HepG2 (cell line): ENCODE measurements at regions not wholly inside any gene's neighbourhood (a gene's known extent, or its start where the extent isn't known, plus 50 kb on each side); places are given as distances from the start of the nearest gene placed in this dataset.

Experiments used
- ATAC-seq: fragments of 200-7000 bp; cut with Tn5 transposase; 3 replicates; pipeline ENCODE4 v1.9.1; 2020; ENCODE audit warnings: mild to moderate bottlenecking, moderate library complexity
- BruUV-seq: library from RNA; stranded (reverse); fragments of 400-500 nt; replicated peaks from 2 replicates; lab custom pipeline; 2021; lab: Mats Ljungman, UMichigan
- CTCF ChIA-PET: fragments of 300-600 bp; formaldehyde crosslinking; extraction: SDS; loops from one replicate; lab custom pipeline; 2021; ENCODE audit warnings: low total read pairs, inconsistent platforms, low intra/inter-chr PET ratio; lab: Yijun Ruan, JAX
- POLR2A ChIA-PET: fragments of 350-600 bp; sonication (Branson Sonifier 250); formaldehyde crosslinking; loops from one replicate; lab custom pipeline; 2020; ENCODE audit warnings: antibody characterized with exemption, inconsistent platforms; lab: Yijun Ruan, JAX
- DNase-seq: peaks from one replicate; pipeline ENCODE4 v3.0.0-alpha.2; 2015; ENCODE audit warnings: low spot score
- FAIRE-seq: peaks from 3 replicates; lab custom pipeline; 2011; peaks lifted over from hg19 to GRCh38; lab: Jason Lieb, UNC
- H2AFZ ChIP-seq: one replicate; pipeline ENCODE4 v1.6.1; 2011; ENCODE audit warnings: low read length, inconsistent platforms
- H3K27ac ChIP-seq: fragments of 300-600 bp; 3 replicates; pipeline ENCODE4 v1.8.0; 2011; ENCODE audit warnings: mixed run types, mild to moderate bottlenecking, mixed read lengths, low read length, inconsistent platforms; ENCODE audit not compliant: insufficient read depth; ENCODE audit errors: extremely low read length
- H3K27me3 ChIP-seq, 2 experiments: fragments of 200-600 bp in 1 of 2; 2 replicates in 1 of 2; 3 replicates in 1 of 2; pipeline versions ENCODE4 v1.6.0 to v1.8.0; 2011; ENCODE audit warnings: low read length in 2 of 2, mild to moderate bottlenecking in 2 of 2, moderate library complexity in 2 of 2, inconsistent platforms in 1 of 2; ENCODE audit not compliant: insufficient read depth in 2 of 2, control insufficient read depth in 1 of 2
- H3K36me3 ChIP-seq, 2 experiments: fragments of 200-600 bp in 1 of 2; replicated peaks in 1 of 2; 2 replicates in 1 of 2; 3 replicates in 1 of 2; pipeline versions ENCODE4 v1.5.1 to v1.8.0; 2011; ENCODE audit warnings: low read length in 2 of 2, inconsistent platforms in 1 of 2; ENCODE audit not compliant: insufficient read depth in 2 of 2, control insufficient read depth in 1 of 2
- H3K4me1 ChIP-seq: 2 replicates; pipeline ENCODE4 v1.5.1; 2012; ENCODE audit warnings: low read length, inconsistent platforms; ENCODE audit not compliant: insufficient read depth
- H3K4me2 ChIP-seq: 2 replicates; pipeline ENCODE4 v1.6.0; 2011; ENCODE audit warnings: low read depth, low read length, inconsistent platforms
- H3K4me3 ChIP-seq, 3 experiments: fragments of 200-600 bp in 1 of 3; sonication (generic), shearing (Covaris generic) in 1 of 3; replicated peaks in 1 of 3; 2 replicates each; pipeline ENCODE4 v1.5.1; 2011 to 2016; ENCODE audit warnings: low read length in 3 of 3, inconsistent platforms in 2 of 3, low read depth in 2 of 3, mild to moderate bottlenecking in 2 of 3, control low read depth in 1 of 3, mixed read lengths in 1 of 3; ENCODE audit not compliant: insufficient read depth in 1 of 3
- H3K79me2 ChIP-seq: one replicate; pipeline ENCODE4 v1.6.1; 2011; ENCODE audit warnings: low read length, inconsistent platforms; ENCODE audit not compliant: insufficient read depth
- H3K9ac ChIP-seq: 2 replicates; pipeline ENCODE4 v1.6.0; 2011; ENCODE audit warnings: mild to moderate bottlenecking, low read depth, low read length, inconsistent platforms; ENCODE audit not compliant: insufficient read depth
- H3K9me3 ChIP-seq: 2 replicates; pipeline ENCODE4 v1.5.1; 2012; ENCODE audit warnings: mild to moderate bottlenecking, low read length
- H4K20me1 ChIP-seq: 2 replicates; pipeline ENCODE4 v1.6.0; 2011; ENCODE audit warnings: inconsistent platforms, mild to moderate bottlenecking, low read length, moderate library complexity; ENCODE audit not compliant: insufficient read depth
- ERF ChIP-seq: IDR thresholded peaks from 2 replicates; pipeline ENCODE4 v1.6.1; 2018; ENCODE audit warnings: missing biosample characterization, missing genetic modification reagents
- KDM2A ChIP-seq: sonication (generic); formaldehyde crosslinking; IDR thresholded peaks from 2 replicates; pipeline ENCODE4 v1.4.0; 2020; ENCODE audit warnings: low read depth, missing genetic modification reagents, borderline replicate concordance
- KMT2A ChIP-seq: sonication (generic); formaldehyde crosslinking; IDR thresholded peaks from 2 replicates; pipeline ENCODE4 v1.4.0; 2020; ENCODE audit warnings: missing genetic modification reagents
- ZNF441 ChIP-seq: sonication (generic); formaldehyde crosslinking; IDR thresholded peaks from 2 replicates; pipeline ENCODE4 v1.7.0; 2021; ENCODE audit warnings: missing genetic modification reagents, borderline replicate concordance
- ZNF558 ChIP-seq: sonication (generic); formaldehyde crosslinking; IDR thresholded peaks from 2 replicates; pipeline ENCODE4 v1.9.0; 2022; ENCODE audit warnings: mild to moderate bottlenecking, missing genetic modification reagents, borderline replicate concordance
- ZNF572 ChIP-seq: sonication (generic); formaldehyde crosslinking; IDR thresholded peaks from 2 replicates; pipeline ENCODE4 v1.5.1; 2020; ENCODE audit warnings: mild to moderate bottlenecking, missing genetic modification reagents
- ZNF747 ChIP-seq: sonication (generic); formaldehyde crosslinking; IDR thresholded peaks from 2 replicates; pipeline ENCODE4 v1.8.1; 2023; ENCODE audit warnings: missing genetic modification reagents, mild to moderate bottlenecking, borderline replicate concordance
- ZSCAN25 ChIP-seq: sonication (generic); formaldehyde crosslinking; IDR thresholded peaks from 2 replicates; pipeline ENCODE4 v1.8.0; 2022; ENCODE audit warnings: mild to moderate bottlenecking, missing genetic modification reagents
- WGBS: methylation state at CpG from one replicate; pipeline ENCODE4 v1.1.6; 2017; ENCODE audit warnings: low lambda C conversion rate; 5-methylcytosine and 5-hydroxymethylcytosine counted together
- in situ Hi-C: cut with HindIII; loops from 2 replicates; pipeline ENCODE4 v1.10.0; 2017; ENCODE audit warnings: low pct_unique_long_range_greater_than_20kb; ENCODE audit not compliant: extremely low pct_ligation_motif_present
- intact Hi-C: fragments of 100-400 bp; cut with micrococcal nuclease; formaldehyde crosslinking; loops from one replicate; pipeline ENCODE4 v1.10.0; 2022; ENCODE audit not compliant: unreplicated experiment
- TF ChIP-seq, protein P1 (sequence below), 2 experiments: sonication (generic) in 1 of 2; formaldehyde crosslinking in 1 of 2; IDR thresholded peaks; 2 replicates each; pipeline versions ENCODE4 v1.4.0 to v1.6.1; 2018 to 2020; ENCODE audit warnings: missing genetic modification reagents in 2 of 2, borderline replicate concordance in 1 of 2, low read depth in 1 of 2, mild to moderate bottlenecking in 1 of 2, missing biosample characterization in 1 of 2
- TF ChIP-seq, protein P2 (sequence below): sonication (generic); formaldehyde crosslinking; IDR thresholded peaks from 2 replicates; pipeline ENCODE4 v1.5.0; 2020; ENCODE audit warnings: missing genetic modification reagents
- TF ChIP-seq, protein P3 (sequence below): sonication (generic); formaldehyde crosslinking; IDR thresholded peaks from 2 replicates; pipeline ENCODE4 v1.9.0; 2021; ENCODE audit warnings: missing genetic modification reagents, borderline replicate concordance

DNA sequence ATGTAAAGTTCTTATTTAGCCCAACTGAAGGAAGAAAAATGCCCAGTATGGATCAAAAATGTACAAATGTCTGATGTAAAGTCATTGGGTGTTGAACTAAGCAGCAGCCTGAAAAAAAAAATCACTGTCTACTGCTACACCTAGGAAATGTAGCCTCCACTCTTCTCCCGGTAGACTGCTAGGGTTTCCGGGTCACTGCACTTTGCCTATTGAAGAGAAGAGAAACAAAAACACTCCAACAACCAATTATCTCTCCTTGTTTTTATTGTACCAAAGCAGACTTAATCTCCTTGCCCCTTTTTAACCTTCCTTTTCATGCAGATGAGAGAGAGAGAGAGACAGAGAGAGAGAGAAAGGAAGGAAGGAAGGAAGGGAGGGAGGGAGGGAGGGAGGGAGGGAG, 140.2 kb upstream of the SETMAR start:
- Histone ChIP-seq H3K36me3 (no peaks in the 10 kb centered on the region), H3K9ac (no peak overlapping the region), H3K27ac (no peak overlapping the region), H3K27me3 (no peaks in the 10 kb centered on the region), H3K79me2 (no peaks in the 10 kb centered on the region), H4K20me1 (no peaks in the 10 kb centered on the region), H3K4me1 (no peaks in the 10 kb centered on the region), H3K9me3 (no peaks in the 10 kb centered on the region), H3K4me3 (no peak overlapping the region), H2AFZ (no peak overlapping the region), H3K4me2 (no peak overlapping the region)
- FAIRE-seq (no peak), ATAC-seq (no peak), DNase-seq (no peak)
- TF ChIP-seq ERF (no peak), ZSCAN25 (CRISPR knock-in tag) (no peak), ZNF441 (no peak), ZNF572 (CRISPR knock-in tag) (no peak), ZNF747 (CRISPR knock-in tag) (no peak), KMT2A (CRISPR knock-in tag) (no peak), KDM2A (CRISPR knock-in tag) (no peak), ZNF558 (CRISPR knock-in tag) (no peak)
- TF ChIP-seq, protein P1, sequence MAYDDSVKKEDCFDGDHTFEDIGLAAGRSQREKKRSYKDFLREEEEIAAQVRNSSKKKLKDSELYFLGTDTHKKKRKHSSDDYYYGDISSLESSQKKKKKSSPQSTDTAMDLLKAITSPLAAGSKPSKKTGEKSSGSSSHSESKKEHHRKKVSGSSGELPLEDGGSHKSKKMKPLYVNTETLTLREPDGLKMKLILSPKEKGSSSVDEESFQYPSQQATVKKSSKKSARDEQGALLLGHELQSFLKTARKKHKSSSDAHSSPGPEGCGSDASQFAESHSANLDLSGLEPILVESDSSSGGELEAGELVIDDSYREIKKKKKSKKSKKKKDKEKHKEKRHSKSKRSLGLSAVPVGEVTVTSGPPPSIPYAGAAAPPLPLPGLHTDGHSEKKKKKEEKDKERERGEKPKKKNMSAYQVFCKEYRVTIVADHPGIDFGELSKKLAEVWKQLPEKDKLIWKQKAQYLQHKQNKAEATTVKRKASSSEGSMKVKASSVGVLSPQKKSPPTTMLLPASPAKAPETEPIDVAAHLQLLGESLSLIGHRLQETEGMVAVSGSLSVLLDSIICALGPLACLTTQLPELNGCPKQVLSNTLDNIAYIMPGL (CRISPR knock-in tag; IDR thresholded peaks at IDR 0.05; ENCODE audit: borderline replicate concordance in 1 of 2, low read depth in 1 of 2) = no peak
- TF ChIP-seq, protein P2, sequence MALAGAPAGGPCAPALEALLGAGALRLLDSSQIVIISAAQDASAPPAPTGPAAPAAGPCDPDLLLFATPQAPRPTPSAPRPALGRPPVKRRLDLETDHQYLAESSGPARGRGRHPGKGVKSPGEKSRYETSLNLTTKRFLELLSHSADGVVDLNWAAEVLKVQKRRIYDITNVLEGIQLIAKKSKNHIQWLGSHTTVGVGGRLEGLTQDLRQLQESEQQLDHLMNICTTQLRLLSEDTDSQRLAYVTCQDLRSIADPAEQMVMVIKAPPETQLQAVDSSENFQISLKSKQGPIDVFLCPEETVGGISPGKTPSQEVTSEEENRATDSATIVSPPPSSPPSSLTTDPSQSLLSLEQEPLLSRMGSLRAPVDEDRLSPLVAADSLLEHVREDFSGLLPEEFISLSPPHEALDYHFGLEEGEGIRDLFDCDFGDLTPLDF (CRISPR knock-in tag) = no peak
- TF ChIP-seq, protein P3, sequence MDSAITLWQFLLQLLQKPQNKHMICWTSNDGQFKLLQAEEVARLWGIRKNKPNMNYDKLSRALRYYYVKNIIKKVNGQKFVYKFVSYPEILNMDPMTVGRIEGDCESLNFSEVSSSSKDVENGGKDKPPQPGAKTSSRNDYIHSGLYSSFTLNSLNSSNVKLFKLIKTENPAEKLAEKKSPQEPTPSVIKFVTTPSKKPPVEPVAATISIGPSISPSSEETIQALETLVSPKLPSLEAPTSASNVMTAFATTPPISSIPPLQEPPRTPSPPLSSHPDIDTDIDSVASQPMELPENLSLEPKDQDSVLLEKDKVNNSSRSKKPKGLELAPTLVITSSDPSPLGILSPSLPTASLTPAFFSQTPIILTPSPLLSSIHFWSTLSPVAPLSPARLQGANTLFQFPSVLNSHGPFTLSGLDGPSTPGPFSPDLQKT = no peak
- CTCF ChIA-PET = no interaction called here
- POLR2A ChIA-PET = no interaction called here
- intact Hi-C loops (no loop called here), in situ Hi-C loops (no loop called here)
- no TSS peak for BruUV-seq
- WGBS = 48% methylated on average over 2 of the region's 2 CpGs
